A204.1 (cell line): ENCODE measurements at regions not wholly inside any gene's neighbourhood (a gene's known extent, or its start where the extent isn't known, plus 50 kb on each side); places are given as distances from the start of the nearest gene placed in this dataset.

Experiments used
- FAIRE-seq: peaks from 2 replicates; lab custom pipeline; 2012; peaks lifted over from hg19 to GRCh38; lab: Jason Lieb, UNC

- FAIRE-seq: no peak
Observed at GRCh38 chr22:46054091-46055073, 77.4 kb upstream of the WNT7B start.

DNA sequence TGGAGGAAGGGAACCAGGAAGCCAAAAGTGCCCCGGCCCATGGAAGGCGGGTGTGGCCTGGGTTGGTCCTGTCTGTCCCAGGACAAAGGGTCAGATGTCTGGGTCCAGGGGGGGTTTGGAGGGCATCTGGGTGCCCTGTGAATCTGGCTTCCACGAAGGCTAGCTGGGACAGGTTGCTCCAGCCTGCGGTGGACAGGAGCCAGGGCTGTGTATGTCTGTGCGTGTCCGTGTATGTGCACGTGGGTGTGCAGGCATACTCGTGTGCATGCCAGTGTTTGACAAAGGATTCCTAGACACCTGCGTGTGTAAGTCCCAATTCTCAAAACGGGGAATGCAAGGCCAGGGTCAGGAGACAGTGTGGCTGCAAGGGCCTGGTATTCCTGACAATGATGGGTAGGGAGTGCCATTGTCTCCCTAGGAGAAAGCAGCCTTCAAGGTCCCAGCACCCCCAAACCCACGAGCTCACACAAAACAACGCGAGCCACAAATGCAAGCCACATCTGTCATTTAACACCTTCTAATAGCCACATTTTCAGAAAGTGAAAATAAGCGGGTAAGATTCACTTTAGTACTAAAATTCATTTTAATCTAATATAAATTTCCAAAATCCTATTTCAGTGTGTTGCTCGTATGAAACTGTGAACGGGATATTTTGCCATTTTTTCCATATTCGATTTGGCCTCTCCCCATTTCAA, 78.4 kb upstream of the WNT7B start:
- FAIRE-seq: no peak

DNA sequence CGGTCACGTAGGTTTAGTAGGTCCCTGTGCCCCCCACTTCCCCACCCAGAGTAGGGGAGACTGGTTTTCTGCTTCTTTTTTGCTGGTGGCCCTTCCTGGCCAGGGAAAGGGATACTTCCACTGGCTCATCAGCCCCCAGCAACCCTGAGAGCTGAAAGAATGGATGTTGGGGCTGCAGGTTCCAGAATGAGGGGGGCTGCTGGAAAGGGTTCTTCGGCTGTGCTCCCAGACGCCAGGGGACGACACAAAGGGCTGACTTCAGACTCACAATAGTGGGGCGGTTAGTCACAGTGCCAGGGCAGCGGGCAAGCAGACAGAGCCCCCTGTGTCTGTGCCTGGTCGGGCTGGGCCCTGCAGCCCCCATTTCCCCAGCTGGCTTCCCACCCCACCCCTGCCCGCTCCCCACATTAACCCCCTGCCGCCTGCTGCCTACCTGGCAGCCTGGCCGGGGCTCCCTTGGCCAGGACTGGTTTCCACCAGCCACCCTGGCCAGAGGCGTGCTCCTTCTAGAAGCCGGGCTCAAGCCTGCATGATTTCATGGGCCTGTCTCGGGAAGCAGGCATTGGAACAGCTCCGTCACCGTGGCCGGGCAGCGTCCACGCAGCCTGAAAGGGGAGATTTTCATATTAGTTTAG, 79.1 kb upstream of the WNT7B start:
- no peak for FAIRE-seq

DNA sequence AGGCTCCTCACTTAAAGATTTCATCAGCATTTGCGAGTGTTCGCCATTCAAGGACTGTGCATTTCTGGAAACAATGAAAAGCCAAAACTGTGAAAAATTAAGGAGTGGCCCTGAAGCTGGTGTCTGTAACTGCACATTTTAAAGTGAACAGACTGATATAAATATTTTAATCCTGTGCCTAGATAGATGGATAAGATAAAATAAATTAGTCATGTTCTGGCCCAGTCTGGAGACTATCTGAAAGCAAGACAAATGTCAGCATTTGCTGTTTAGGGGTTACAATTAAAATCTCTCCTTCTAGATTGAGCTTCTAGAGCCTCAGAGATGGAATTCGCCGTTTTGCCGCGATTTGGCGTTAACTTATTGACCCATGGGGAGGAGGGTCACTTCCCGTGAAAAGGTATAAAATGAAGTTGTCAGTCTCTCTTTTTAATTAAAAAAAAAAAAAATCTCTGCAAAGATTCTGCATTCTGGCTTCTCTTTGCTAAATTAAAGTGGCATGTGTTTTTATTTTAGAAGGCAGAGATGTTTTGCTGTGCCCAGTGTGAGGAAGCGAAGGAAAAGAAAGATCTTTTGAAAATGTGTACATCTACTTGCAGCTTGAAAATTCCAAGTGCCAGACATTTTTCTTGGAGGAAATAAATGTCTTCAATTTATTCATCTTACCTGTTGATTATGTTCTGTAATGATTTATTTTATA, 79.7 kb upstream of the WNT7B start:
- FAIRE-seq: no peak

DNA sequence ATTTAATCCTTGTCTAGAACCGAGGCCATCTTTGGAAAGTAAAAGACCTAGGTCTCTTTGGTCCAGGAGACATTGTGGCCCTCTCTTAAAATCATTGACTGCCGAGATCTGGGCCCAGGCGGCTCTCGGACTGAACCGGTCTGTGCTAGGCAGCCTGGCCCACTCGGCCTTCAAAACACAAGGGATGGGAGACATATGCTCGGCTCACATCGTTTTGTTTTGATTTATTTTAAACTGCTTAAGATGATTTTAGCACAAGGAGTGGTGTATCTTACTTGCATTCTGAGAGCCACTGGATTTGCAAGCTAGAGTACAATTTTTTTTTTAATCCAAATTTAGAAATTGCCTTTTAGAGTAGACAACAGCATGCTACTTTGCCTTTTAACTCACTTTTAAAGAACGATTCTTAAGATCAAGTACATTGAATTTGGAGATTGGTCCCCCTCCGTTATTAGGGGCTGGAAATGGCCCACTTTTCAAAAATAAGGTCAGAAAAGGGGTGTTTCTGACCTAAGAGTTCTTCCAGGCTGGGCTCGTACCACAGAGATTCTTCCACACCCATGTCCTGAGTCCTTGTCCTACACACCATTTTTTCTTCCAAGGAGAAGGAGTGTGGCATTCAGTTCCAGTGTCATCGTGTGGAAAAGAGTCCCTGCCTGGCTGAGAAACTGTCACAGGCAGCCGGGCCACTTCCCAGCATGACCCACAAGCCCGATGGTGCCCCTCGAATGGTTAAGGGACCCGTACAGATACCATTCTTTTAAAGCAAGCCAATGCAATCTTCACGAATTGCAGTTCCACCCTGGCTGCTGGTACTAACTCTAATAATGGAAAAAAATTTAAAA, 80.5 kb upstream of the WNT7B start:
- no peak for FAIRE-seq

DNA sequence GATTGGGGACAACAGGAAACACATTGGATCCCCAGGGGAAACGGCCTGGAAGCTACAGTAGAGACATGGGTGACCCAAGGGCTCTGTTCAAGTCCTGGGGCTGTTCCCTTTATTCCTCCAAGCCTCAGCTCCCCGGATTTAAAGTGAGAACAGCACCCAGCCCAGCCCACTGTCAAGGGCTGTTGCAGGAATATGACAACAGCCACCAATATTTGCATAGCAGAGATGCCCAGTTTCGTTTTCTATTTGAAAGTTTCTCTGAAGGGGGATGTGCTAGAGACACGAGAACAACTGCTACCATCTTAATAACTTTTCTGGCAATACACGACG, 81.1 kb upstream of the WNT7B start:
- no peak for FAIRE-seq

DNA sequence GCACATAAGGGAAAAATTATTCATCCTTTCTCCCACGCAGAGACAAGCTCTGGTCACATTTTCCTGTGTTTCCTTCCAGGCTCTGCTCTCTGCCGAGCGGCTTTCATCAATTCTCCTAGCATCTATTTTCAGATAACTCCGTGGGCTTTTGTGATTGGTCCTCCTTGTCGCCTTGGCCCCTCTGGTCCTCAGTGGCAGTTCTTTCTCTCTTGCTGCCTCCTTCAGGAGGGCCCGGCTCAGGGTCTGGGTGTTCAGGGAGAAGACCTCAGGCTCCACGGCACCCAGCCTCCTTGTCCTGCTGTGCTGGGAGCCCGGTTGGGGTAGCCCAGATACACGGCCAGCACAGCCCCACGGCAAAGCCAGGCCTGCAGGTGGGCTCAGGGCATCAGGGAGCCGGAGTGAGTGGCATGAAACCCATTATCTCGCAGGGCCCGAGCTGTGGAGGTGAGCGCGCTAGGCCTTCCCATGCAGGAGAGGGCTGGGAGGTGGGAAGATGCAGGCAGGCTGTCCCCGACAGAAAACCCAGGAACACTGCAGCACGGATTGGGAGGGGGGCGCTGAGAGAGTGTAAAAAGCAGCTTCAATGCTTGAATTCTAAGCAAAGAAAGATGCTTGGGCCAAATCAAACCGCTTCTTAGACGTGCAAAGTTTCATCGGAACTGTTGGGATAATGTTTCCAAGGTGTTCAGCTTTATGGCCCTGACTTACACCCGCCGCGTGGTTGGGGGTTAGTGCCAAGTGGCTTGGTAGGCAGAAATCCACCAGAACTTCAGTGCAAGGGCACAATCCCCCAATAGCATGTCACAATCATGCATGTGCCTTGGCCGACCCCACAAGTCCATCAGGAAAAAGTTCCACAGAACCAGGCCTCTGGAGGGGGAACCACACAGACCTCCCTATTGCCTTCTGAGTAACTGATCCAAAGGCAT, 81.9 kb upstream of the WNT7B start:
- no peak for FAIRE-seq

GRCh38 chr22:46060292-46061123, 83.5 kb upstream of the WNT7B start:
- no peak for FAIRE-seq

- FAIRE-seq: no peak
Observed at GRCh38 chr22:46061124-46061500, 84.2 kb upstream of the WNT7B start.

DNA sequence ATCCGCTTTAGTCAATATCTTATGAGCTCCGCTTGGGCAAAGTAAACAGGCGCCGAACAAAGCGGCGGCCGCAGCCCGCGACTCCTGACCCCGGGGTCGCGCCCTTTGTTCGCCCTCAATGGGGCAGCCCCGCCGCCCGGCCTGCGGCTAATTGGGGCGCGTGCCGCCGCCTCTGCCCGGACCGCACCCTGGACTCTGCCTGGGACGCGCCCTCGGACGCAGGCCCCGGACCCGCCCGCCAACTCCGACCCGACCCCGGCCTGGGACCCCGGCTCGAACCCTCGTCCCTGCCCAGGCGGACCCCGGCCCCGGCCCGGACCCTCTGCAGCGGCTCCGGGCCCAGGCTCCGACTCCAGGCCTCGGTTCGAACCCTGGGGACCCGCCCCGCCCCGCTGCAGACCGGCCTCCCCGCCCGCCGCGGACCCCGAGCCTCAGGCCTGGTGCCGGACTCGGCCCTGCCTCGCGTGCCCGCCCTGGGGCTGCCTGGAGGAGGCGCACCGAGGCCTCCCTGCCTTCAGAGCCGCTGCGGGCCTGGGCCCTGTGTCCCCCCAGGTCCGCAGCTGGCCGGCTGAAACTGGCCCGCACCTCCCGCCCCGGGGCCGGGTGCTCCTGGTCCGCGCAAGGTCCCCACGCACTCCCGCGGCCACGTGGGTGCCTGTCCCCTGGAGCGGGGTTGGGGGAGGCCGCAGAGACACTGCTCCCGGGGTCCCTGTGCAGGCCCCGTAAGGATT, 84.7 kb upstream of the WNT7B start:
- no peak for FAIRE-seq

DNA sequence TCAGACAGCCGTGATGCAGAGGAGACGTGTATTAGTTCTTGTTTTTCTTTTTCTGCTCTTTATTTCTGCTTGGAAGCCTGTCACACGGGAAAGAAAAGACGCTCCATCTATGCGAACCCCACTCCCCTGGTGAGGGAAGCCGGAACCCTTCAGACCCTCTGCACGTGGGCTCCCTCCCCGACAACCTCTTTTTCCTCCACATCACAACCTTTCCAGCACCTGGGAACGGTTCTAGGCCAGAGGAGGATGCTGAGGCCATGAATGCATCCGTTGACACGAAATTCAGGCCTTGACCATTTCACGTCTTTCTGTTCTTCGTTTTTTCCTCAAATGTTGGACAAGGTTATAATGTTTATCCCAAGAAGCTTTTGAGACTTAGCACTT, 85.3 kb upstream of the WNT7B start:
- no peak for FAIRE-seq

GRCh38 chr22:46062971-46063631, 86.1 kb upstream of the WNT7B start:
- FAIRE-seq: no peak

DNA sequence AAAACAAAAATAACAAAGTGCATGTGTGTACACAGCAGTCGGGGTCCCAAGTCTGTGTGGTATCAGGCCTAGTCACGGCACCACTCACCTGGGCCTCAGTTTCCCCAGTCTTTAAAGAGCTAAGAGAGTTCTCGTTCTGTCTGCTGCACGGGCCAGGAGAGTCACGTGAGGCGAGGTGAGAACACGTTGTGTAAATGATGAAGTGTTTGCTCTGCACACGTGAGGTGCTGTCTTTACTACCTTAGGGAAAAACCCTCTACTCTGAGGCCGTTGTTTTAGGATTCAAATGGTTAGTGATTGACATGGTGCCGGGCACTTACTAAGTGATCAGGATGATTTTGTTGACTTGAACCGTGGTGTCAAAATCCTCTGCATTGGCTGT, 86.5 kb upstream of the PPARA start:
- no peak for FAIRE-seq

DNA sequence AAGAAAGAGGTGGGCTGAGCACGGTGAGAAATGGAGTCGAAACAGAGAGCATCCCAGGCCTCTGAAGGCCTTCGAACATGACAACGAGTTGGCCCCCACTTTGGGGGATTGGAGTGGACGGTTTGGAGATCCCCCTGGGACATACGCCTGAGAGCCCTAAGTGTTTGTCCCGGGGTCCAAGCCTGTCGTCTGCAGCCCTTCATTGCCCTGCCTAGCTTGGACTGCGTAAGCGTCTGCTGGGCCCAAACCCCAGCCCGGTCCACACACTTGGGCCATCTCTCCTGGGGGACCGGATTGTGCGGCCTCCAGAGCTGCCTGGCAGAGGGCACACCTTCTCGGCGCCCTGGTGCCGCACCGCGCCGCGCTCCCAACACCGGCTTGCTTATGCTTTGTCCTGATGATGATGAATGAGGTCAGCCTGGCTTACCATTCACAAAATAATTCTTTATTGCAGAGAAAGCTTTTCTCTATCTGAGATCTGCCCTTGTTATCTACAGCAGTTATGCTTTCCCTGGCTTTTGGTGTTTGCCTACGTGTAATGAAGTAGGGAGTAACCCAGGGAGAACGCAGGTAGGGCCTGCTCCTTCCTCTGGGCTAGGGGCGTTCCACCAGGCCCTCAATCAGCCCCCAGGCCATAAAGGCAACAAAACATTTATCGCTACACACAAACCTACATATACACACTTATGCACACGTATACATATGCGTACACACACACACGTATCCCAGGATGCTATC, 85.9 kb upstream of the PPARA start:
- no peak for FAIRE-seq

DNA sequence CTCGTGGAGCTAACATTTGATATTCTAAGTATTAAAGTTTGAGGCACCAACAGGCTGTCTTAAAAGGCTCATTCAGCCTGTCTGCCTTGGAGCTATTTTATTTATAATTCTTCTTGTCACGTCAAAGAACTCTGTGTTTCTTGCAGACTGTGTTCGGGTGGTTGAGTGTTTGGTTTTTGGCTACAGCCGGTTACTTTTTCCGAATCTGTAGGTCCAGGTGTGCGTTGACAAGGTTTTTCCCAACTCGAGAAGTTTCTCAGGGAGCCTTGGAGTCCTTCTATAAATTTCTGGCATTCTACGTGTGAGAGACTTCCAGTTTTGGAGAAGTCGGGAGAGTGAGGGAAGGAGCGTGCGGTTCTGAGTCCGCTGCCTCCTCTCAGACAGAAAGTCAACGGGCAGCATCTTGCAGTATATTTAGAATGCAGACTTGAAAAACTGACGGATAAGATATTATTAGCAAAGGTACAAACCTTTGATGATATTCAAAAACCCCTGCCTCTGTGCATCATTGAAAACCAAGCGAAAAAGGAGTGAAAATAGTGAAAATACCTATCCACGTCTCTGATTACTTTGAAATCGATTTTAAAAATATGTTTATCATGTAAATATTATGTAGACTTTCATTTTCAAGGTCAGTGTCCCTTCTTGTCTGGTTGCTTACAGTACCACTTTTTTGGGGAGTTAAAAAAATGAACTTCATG, 85.2 kb upstream of the PPARA start:
- peak; percentile 39 for FAIRE-seq

DNA sequence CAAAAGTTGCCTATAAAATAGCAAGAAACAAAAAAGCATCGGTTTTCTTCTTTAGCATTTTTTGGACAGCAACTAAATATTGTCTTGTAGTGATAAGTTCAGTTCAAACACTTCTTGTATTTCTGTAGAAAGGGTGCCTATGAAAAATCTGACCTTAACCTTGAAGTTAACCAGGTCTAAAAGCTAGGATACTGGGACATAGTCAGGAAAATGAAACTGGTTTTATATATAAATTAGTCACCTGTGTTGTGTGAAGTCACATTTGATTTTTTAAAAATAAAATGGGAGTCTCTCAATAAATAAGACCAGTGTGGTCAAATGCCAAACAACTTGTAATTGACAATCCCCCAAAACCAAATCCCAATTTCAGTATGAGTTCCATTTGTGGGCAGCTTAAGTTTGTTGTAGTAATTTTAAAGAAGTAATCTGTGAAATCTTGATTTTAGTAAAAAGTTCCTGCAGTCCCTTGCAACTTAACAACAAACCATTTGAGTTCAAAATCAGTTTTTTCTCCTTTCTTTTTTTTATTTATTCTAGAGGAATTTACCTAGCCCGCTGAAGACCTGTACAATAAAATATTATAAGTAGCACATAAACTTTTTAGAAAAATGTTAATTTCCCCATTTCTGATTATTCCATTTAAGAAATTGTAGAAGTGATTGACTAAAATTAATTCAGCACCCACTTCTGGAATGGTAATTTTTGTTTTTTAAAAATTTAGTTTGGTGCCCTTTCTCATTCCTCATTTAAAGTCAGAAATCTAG, 84.5 kb upstream of the PPARA start:
- peak; percentile 34 for FAIRE-seq
